Islet precursor cell (in vitro differentiated cells): ENCODE measurements at regions not wholly inside any gene's neighbourhood (a gene's known extent, or its start where the extent isn't known, plus 50 kb on each side); places are given as distances from the start of the nearest gene placed in this dataset.
"Not testable (repeated sequence)": the region's sequence is repeated elsewhere in the genome, so short reads cannot be mapped to it uniquely, and the experiment has no call there.

Experiments
- DNase-seq: peaks from one replicate; pipeline ENCODE4 v3.0.0-alpha.2; 2018

DNA sequence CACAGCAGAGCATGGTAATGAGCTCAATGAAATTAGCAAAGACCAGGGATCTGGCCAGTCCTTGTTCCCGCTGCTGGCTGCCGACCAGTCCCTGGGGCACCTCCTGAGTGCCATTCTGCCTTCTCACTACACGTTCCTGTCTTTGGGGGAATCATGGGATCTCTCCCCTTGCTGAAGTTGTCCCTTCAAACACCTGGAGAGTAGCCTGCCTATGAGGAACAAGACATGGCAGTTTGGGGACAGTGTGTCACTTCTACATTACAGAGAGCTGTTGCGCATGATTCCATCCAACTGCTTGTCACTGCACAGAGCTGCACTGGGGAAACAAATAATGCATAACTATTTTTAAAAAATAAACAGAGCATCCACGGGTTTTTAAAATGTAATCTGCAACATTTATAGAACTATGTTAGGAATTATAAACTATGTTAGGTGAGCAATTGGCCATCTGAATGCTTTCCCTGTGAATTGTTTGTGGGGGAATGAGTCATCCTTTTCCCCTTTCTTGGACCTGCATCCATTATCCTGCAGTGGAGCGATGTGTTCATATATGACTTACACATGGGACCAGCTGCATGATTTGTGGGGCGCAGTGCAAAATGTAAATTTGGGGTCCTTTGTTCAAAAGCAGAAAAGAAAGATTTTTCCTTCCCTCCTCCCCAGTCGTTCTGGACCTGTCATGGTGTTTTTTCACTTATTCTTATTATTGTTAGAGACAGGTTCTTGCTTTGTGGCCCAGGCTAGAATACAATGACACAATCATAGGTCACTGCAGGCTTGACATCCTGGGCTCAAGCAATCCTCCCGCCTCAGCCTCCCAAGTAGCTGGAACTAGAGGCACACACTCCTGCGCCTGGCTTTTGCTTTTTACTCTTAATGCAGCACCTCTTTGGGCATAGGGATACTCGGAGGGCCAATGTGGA lies 115.0 kb upstream of the TBL1X start:
- no peak for DNase-seq

DNA sequence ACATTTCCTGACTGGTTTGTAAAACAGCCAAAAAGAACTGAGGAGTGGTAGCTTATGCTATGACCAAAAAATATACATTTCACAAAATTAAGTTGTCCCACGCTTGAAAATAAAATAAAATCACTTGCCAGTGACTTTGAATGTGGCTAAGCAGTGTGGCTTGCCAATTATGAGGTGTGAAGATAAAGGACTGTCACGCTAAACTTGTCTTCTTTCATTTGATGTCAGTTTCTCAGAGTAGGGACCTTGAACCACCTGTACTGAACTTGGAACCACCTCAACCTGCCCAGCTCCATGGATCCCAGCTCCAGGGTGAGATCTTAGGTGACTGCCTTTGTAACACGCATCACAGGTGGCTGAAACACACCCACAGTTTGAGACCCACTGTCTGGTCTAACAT lies 113.7 kb upstream of the TBL1X start:
- no peak for DNase-seq

DNA sequence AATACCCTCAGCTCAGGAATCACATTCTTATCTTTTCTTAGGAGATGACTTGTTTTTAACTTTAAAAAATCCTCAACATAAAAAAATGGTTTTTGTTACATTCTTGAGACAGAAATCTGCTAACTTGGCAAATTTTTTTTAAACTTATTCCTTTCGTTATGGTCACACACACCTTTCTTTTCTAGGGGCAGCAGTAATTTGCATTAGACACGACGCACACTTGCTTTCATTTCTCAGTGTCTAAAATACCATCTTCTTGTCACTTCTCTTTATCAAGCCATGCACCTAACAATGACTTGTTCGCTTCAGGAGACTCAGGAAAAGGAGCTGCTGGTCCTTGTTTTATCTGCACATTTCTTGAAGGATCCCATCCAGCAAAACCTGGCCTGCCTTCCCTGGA lies 112.6 kb upstream of the TBL1X start:
- DNase-seq = no peak

DNA sequence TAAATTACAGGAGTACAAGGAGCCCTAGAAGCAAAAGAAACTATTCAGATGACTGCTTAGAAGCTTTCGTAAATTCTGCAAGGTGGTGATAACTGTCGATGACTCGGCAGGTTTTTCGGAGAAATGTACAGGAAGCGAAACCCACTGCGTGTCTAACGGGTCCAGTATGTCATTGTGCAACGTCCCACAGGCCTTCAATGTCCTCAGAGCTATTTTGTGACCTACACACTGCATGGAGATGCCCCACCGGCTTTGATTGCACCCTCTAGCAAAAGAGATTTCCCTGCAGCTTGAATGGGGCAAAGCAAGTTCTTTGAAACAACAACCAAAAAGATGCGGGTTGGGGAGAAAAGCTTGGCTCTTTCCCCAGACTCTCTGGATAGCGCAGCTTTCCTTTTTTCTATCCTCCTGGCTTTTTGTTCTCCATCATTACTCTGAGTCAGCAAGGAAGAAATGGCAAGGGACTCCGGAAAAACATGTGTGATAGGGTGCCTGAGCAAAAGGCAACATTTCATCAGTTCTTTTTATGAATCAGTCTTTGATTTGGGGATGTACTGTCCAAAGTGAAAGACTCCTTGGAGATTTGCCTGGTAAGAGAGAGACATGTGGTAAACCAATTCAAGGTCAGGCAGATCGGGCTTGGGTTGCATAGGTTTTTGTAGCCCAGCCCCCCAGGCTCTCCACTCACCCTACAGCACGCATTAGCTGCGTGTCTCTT lies 112.0 kb upstream of the TBL1X start:
- no peak for DNase-seq

DNA sequence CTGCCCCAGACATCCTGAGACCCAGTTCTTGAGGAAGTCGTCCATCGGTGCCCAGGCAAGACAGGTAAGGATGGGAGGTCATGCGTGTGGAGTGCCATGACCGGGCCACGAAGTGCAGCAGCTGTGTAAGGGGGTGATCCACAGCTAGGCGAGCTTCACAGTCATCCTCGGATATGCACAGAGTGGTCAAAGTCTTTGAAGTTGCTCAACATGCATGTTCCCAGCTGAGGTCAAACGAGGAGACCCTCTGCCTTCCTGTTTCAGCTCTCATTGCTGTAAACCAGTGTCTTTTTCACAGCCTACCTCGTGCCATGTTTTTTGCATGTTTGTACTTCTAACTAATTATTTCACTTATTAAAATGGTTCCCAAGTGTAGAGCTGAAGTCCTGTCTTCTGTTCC lies 109.9 kb upstream of the TBL1X start:
- no peak for DNase-seq

DNA sequence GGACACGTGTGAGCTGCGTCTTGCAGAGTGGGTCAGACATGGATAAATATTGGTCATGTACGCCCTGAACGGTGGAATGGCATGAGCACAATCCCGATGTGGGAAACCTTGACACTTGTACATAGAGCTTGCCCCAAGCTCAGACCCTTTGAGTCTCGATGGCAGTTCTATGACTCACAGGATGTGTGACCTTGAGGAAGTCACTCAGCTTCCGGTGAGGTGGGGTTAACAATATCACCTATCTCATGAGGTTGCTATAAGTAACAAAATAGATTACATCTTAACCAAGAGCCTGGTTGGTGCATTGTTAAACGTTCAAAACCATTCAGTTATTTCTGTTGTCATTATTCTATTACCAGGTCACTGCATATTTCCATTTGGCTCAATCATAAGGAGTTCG lies 109.1 kb upstream of the TBL1X start:
- DNase-seq = no peak

DNA sequence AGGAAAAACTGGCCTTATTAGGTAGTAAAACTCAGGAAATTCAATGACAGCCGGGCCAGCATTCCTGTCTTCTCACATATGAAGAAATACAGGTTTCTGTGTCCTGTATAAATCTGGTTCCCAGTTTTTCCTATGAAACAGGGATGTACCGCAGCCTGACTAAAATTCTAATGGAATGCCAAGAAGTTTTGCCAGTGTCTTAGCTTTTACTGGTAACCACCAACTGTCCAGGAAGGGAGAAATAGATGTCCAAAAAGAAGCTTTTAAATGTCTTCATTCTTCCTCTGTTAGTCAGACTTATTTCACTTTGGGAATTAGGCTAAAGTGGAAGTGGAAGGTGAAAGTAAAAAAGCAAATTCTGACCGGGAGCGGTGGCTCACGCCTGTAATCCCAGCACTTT lies 108.0 kb upstream of the TBL1X start:
- no peak for DNase-seq

DNA sequence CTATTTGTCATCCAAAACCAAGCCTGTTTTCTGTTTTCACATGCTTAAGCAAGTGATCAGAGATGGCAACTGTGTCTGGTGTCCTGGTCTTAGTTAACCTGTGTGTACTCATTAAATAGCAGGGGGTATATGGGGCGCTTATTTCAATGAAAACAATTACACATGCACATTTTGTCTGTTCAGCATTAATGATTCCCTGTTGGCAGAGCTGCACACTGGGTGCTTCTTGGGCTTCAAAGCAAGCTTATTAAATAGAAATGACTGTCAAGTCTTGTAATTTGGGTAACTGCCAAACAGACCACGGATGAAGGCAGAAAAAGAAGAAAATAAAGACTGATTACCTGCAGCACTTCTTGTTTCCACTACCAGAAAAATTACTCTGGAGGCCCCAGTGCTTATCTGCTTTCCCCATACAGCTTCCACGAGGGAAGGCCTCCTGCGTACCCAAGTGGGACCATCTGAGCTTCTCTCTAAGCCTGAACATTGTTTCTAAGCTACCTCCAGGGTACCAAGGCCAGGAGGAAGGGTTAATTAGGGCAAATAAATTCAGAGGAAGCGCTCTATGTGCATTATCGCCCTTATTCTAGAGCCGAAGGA lies 107.2 kb upstream of the TBL1X start:
- DNase-seq = no peak

DNA sequence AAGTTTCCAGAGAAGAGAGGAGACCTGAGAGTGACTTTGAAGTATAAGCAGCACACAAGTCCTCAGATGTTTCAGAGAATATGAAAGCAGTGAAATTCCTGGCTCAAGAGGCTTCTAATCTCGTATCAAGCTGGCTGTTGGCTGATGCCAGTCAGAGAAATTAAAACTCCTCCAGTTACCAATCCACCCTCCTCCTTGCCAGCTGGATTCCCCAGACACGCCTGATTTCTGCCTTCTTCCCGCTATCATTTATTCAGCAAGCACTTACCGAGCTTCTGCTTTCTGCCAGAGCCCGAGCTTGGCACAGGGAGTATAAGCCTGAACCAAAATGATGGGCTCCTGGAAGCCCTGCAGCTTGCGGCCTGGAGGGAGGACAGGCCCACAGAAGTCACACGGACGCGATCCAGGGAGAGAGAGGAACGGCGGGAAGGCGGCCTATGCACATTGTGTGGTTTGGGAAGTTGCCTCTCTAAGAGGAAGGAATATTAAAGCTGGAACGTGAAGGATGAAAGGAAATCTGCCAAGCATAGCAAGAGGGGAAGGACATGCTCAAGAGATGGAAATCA lies 102.4 kb upstream of the TBL1X start:
- no peak for DNase-seq

DNA sequence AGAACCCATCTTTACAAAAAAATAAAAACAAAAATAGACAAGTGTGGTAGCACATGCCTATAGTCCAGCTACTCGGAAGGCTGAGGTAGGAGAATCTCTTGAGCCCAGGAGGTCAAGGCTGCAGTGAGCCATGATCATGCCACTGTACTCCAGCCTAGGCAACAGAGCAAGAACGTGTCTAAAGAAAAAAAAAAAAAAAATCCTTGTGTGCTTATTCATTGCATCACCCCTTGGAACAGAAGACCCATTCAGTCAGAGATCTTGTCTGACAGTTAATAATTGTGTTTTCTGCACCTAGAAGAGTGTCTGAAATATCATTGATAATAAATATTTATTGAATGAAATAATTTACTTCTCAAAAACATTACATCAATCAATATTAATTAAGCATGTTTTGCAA lies 97.4 kb upstream of the TBL1X start:
- DNase-seq = no peak

DNA sequence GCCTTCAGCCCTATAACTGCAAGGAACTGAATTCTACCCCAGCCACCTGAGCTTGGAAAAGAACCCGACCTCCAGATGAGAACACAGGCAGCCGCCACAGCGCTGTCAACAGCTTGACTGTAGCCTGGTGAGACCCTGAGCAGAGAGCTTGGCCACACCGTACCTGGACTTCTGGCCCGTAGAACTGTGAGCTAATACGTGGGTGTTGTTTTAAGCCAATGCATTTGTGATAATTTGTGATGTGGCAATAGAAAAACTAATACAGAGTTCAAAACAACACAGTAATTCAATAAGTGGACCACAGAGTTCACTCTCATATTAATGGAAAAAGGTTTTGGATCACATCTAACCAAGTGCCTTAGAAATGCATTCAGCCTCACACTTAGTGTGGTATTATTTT lies 96.6 kb upstream of the TBL1X start:
- no peak for DNase-seq

DNA sequence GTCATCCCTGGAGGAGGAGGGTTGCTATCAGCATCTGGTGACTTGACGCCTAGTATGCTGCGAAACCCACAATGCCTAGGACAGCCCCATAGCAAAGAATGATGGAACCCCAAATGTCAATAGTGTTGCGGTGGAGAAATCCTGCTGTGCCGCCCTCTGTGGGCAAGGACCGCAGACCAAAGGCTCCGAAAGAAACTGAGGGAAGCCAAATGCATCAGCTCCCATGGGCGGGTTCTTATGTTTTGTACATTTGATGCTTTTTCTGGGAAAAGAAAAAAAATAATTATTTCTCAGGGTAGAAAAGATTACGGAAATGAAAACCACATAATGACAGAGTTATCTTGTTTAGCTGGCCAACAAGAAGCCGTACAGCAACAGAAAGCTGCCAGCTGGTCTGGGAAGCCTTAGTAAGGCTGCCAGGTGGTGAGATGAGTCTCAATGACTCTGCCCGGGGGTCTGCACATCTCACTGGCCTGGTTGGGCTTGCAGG lies 95.0 kb upstream of the TBL1X start:
- DNase-seq = no peak

DNA sequence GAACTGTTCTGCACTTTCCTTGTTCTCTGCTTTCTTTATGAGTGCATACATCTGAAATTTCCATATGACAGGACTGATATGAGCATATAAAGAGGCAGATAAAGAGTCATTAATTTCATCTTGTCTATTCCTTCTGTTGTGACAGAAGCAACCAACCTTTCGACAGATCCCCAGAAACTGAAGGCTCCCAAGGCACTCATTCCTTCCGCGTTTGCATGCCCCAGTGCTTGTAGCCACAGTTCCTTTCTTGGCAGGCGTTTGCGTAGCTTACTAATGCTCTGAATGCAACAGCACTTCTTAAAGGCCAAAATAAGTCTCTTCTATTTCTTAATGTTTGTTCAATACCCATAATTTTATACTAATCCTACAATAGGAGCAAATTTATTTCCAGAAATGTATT lies 94.0 kb upstream of the TBL1X start:
- DNase-seq = no peak

DNA sequence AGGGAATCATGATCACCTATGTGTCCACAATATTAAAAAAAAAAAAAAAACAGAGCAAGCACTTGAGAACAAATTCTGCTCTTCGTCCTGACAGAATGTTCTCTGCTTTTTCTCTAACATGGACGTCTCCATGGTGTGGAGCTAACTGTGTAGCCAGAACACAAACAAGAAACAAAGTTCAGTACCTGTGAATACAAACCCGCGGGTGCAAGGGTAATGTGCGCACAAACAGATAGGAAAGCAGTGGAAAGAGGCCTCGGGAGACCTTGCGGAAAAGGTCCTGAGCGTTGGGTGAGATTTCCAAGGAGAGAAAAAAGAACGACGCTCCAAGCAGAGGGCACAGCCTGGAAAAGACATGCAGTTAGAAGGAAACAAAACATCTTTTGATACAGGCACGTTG lies 92.0 kb upstream of the TBL1X start:
- no peak for DNase-seq

DNA sequence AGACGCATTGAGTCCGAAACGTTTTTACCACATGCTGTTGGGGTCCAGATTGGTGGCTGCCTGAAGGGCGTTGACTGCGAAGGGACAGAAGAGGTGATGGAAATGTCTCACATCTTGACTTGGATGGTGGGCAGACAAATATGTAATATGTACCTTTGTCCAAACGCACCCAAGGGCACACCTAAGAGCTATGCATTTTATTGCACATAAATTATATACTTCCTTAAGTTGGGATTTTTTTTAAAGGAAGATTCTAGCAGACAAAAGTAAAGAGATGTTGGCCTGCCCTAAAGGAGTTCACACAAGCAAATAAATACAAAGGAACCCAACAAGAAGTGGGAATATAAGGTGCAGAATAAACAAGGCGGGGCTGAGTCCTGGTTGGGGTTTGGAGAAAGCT lies 91.1 kb upstream of the TBL1X start:
- DNase-seq = no peak

DNA sequence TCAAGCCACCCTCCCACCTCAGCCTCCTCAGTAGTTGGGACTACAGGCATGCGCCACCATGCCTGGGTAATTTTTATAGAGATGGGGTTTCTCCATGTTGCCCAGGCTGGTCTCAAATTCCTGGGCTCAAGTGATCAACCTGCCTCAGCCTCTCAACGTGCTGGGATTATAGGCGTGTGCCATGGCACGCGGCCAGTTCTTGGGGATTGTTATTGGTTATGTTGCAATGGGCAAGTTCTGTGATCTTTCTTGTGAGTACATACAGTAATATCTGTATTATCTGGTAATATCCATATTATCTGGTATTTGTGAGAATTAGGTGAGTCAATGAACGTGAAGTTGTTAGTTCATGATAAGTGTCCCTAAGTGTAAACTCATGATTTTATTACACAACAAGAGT lies 90.3 kb upstream of the TBL1X start:
- DNase-seq = no peak

DNA sequence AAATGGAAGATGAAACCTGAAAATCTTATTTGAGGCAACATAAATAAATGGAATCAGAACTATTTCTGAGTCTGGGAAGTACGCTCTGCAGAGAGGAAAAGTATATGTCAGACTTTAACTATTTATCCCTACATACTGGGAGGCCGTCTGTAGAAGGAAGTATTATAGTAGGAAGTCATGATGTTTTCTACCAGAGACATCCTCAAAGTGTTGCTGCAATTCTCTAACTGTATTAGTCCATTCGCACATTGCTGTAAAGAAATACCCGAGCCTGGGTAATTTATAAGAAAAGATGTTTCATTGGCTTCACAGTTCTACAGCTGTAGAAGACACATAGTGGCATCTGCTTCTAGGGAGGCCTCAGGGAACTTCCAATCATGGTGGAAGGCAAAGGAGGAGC lies 88.7 kb upstream of the TBL1X start:
- DNase-seq = no peak

DNA sequence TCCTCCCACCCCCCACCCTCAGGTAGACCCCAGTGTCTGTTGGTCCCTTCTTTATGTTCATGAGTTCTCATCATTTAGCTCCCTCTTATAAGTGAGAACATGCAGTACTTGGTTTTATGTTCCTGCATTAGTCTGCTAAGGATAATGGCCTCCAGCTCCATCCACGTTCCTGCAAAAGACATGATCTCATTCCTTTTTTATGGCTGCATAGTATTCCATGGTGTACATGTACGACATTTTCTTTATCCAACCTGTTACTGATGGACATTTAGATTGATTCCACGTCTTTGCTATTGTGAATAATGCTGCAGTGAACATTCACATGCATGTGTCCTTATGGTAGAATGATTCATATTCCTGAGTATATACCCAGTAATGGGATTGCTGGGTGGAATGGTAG lies 87.6 kb upstream of the TBL1X start:
- DNase-seq = not testable (repeated sequence)

DNA sequence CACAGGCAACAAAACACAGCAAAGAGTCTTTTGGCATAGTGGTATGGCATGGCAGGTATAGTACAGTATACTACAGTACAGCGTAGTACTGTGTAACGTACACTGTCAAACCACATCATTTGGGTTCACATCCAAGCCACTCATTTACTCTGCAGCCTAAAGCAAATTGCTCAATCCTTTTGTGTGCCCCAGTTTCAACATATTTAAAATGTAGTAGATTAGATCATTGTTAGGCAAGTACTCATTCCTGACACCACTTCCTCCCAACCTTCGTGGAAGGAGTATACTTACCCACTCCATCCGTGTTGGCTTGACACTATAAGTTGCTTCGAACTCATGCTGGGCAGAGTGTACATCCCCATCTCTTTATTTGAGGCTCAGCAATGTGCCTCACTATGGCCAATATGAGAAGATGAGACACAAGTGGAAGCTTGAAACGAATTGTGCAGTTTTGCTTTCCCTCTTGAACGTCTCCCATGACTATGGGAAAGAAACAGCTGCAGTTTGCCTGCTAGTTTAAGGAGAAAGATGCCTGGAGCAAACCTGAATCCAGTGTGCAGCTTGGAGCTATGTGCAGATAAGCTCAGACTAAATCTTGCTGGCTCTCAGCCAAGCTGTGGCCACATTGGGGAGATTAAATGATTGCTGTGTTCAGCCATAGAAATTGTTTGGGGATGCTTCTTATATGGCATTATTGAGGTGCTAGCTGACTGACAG lies 85.7 kb upstream of the TBL1X start:
- no peak for DNase-seq

DNA sequence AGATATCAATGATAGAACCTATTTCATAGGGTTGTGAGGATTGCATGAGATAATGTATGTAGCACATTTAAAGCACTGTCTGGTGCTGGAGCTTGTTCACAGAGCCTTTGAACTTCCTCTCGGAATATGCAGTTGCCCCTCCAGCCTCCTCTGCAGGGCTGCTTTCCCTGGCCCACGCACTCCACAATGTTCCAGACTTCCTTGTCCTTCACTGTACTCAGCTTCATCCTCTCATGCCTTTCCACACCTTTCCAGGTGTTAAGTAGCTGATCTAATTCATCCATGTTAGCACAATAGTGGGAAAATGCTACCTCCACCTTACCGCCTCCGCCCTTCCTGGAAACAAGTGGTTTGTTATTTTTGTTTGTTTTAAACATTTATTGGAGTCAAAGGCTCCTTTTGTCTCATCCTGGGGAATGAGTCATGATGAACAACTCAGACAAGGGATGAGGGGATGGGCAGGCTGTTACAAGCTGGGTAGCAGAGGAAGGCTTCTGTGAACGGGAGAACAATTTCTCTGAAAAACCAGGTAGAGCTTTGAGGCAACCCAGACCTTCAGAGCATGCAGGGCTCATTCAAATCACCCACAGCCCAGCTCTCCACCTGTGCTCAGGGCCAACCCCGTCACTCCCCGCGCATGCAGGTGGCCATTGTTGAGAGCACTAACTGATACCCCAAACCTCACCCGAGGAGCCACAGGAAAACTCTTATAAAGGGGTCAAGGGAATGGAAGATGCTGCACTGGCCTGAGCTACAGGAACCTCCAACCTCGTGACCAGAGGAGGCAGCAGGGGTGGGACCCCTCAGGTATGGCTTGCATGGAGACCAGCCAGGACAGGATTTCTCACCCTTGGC lies 84.9 kb upstream of the TBL1X start:
- DNase-seq = peak; percentile 56

DNA sequence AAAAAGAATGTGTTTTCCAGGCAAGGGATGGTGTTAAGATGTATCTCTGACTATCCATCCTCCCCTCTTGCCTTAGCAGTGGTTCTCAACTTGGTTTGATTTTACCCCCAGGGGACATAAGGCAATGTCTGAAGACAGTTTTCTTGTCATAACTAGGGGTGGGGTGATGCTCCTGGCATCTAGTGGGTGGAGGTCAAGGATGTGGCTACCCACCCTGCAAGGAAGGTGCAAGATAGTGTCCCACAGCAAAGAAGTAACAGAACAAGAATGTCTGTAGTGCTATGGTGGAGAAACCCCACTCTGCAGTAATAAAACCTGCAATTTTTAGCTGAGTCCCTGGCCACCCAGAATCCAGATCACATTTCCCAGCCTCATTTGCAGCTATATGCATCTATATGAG lies 81.2 kb upstream of the TBL1X start:
- DNase-seq = no peak

DNA sequence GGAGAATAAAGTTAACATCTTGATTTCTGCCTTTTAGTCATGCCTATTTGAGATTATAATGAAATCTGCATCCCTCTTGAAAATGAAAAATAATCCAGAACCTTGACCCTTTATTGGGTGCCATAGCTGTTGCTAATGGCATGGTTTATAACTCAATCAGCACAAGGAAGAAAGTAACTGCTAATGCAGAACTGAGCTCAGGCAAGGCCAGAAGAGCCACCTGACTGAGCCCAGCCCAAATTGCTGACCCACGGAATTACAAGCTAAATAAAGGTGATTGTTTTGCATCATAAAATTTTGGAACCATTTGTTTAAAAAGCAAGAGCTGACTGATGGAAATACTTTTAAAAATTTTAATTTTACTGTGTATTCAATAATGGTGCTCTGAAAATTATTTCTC lies 76.4 kb upstream of the TBL1X start:
- no peak for DNase-seq
